MG63 (cell line): ENCODE measurements at regions not wholly inside any gene's neighbourhood (a gene's known extent, or its start where the extent isn't known, plus 50 kb on each side); places are given as distances from the start of the nearest gene placed in this dataset.

Source experiments
- DNase-seq: peaks from one replicate; pipeline ENCODE4 v3.0.0-alpha.2; 2020
- H3K27me3 ChIP-seq: fragments of 250-450 bp; sonication (Bioruptor Pico); 2 replicates; pipeline ENCODE4 v1.5.1; 2020; ENCODE audit warnings: mild to moderate bottlenecking, moderate library complexity
- H3K36me3 ChIP-seq: fragments of 250-450 bp; sonication (Bioruptor Pico); 2 replicates; pipeline ENCODE4 v1.5.1; 2020; ENCODE audit warnings: mild to moderate bottlenecking, moderate library complexity
- H3K4me3 ChIP-seq: fragments of 250-450 bp; sonication (Bioruptor Pico); 2 replicates; pipeline ENCODE4 v1.5.1; 2020; ENCODE audit warnings: mild to moderate bottlenecking, moderate library complexity
- H3K9me3 ChIP-seq: fragments of 250-450 bp; sonication (Bioruptor Pico); 2 replicates; pipeline ENCODE4 v1.5.1; 2020; ENCODE audit warnings: mild to moderate bottlenecking, moderate library complexity

- no peak for DNase-seq
- Histone ChIP-seq H3K36me3 (no peaks in the 10 kb centered on the region), H3K9me3 (no peaks in the 10 kb centered on the region), H3K27me3 (no peaks in the 10 kb centered on the region), H3K4me3 (no peak overlapping the region)
Measured at GRCh38 chr7:136605532-136606329, 262.7 kb upstream of the CHRM2 start.

- Histone ChIP-seq H3K4me3 (no peak overlapping the region), H3K36me3 (no peaks in the 10 kb centered on the region), H3K27me3 (no peaks in the 10 kb centered on the region), H3K9me3 (no peaks in the 10 kb centered on the region)
- no peak for DNase-seq
Measured at GRCh38 chr7:136601772-136602171, 266.7 kb upstream of the CHRM2 start.

GRCh38 chr7:136600475-136600874, 268.0 kb upstream of the CHRM2 start:
- no peaks in the 10 kb centered on the region for H3K36me3 ChIP-seq
- H3K27me3 ChIP-seq = no peaks in the 10 kb centered on the region
- no peak for DNase-seq
- H3K4me3 ChIP-seq = no peak overlapping the region
- H3K9me3 ChIP-seq = no peaks in the 10 kb centered on the region

- Histone ChIP-seq H3K27me3 (no peaks in the 10 kb centered on the region), H3K9me3 (no peaks in the 10 kb centered on the region), H3K4me3 (no peak overlapping the region), H3K36me3 (no peaks in the 10 kb centered on the region)
- no peak for DNase-seq
Measured at GRCh38 chr7:136594739-136595144, 273.7 kb upstream of the CHRM2 start.

GRCh38 chr7:136588216-136588615, 280.2 kb upstream of the CHRM2 start:
- H3K4me3 ChIP-seq = no peak overlapping the region
- no peaks in the 10 kb centered on the region for H3K27me3 ChIP-seq
- H3K36me3 ChIP-seq = no peaks in the 10 kb centered on the region
- DNase-seq = no peak
- H3K9me3 ChIP-seq = no peaks in the 10 kb centered on the region

GRCh38 chr7:136585954-136586670, 282.3 kb upstream of the CHRM2 start:
- Histone ChIP-seq H3K27me3 (no peaks in the 10 kb centered on the region), H3K4me3 (no peak overlapping the region), H3K9me3 (no peaks in the 10 kb centered on the region), H3K36me3 (no peaks in the 10 kb centered on the region)
- no peak for DNase-seq

GRCh38 chr7:136566491-136566890, 302.0 kb upstream of the CHRM2 start:
- Histone ChIP-seq H3K36me3 (no peaks in the 10 kb centered on the region), H3K27me3 (no peaks in the 10 kb centered on the region), H3K9me3 (no peaks in the 10 kb centered on the region), H3K4me3 (no peak overlapping the region)
- no peak for DNase-seq

GRCh38 chr7:136555933-136556332, 312.5 kb upstream of the CHRM2 start:
- no peaks in the 10 kb centered on the region for H3K9me3 ChIP-seq
- no peak overlapping the region for H3K4me3 ChIP-seq
- DNase-seq = no peak
- no peaks in the 10 kb centered on the region for H3K27me3 ChIP-seq
- H3K36me3 ChIP-seq = no peaks in the 10 kb centered on the region

- Histone ChIP-seq H3K36me3 (no peaks in the 10 kb centered on the region), H3K9me3 (no peaks in the 10 kb centered on the region)
- DNase-seq = no peak
Measured at GRCh38 chr7:136551618-136552017, 316.8 kb upstream of the CHRM2 start.

GRCh38 chr7:136549756-136550155, 318.7 kb upstream of the CHRM2 start:
- DNase-seq = no peak
- H3K9me3 ChIP-seq = no peaks in the 10 kb centered on the region
- H3K36me3 ChIP-seq = no peaks in the 10 kb centered on the region
- no peaks in the 10 kb centered on the region for H3K27me3 ChIP-seq
- H3K4me3 ChIP-seq = no peak overlapping the region

More at GRCh38 chr7:136551618-136552017, 316.8 kb upstream of the CHRM2 start:
- Histone ChIP-seq H3K27me3 (no peaks in the 10 kb centered on the region), H3K4me3 (no peak overlapping the region)

- Histone ChIP-seq H3K36me3 (no peaks in the 10 kb centered on the region), H3K4me3 (no peak overlapping the region), H3K9me3 (no peaks in the 10 kb centered on the region), H3K27me3 (no peaks in the 10 kb centered on the region)
- no peak for DNase-seq
Measured at GRCh38 chr7:136533732-136534131, 334.7 kb upstream of the CHRM2 start.

- Histone ChIP-seq H3K9me3 (no peaks in the 10 kb centered on the region), H3K4me3 (no peak overlapping the region)
Measured at GRCh38 chr7:136530831-136531230, 337.6 kb upstream of the CHRM2 start.

GRCh38 chr7:136528329-136528728, 340.1 kb upstream of the CHRM2 start:
- no peak for DNase-seq
- no peak overlapping the region for H3K4me3 ChIP-seq

More at GRCh38 chr7:136530831-136531230, 337.6 kb upstream of the CHRM2 start:
- DNase-seq = no peak
- no peaks in the 10 kb centered on the region for H3K36me3 ChIP-seq
- H3K27me3 ChIP-seq = no peaks in the 10 kb centered on the region

GRCh38 chr7:136527554-136527953, 340.9 kb upstream of the CHRM2 start:
- Histone ChIP-seq H3K36me3 (no peaks in the 10 kb centered on the region), H3K4me3 (no peak overlapping the region)

More at GRCh38 chr7:136528329-136528728, 340.1 kb upstream of the CHRM2 start:
- H3K27me3 ChIP-seq = no peaks in the 10 kb centered on the region
- H3K36me3 ChIP-seq = no peaks in the 10 kb centered on the region
- H3K9me3 ChIP-seq = no peaks in the 10 kb centered on the region

GRCh38 chr7:136526408-136527105, 341.9 kb upstream of the CHRM2 start:
- Histone ChIP-seq H3K4me3 (no peak overlapping the region), H3K9me3 (no peaks in the 10 kb centered on the region), H3K36me3 (no peaks in the 10 kb centered on the region), H3K27me3 (no peaks in the 10 kb centered on the region)
- no peak for DNase-seq

More at GRCh38 chr7:136527554-136527953, 340.9 kb upstream of the CHRM2 start:
- H3K27me3 ChIP-seq = no peaks in the 10 kb centered on the region
- no peaks in the 10 kb centered on the region for H3K9me3 ChIP-seq
- no peak for DNase-seq

GRCh38 chr7:136523571-136523970, 344.9 kb upstream of the CHRM2 start:
- H3K4me3 ChIP-seq = no peak overlapping the region
- no peak for DNase-seq

GRCh38 chr7:136517971-136518370, 350.5 kb upstream of the CHRM2 start:
- no peaks in the 10 kb centered on the region for H3K9me3 ChIP-seq
- H3K36me3 ChIP-seq = no peaks in the 10 kb centered on the region
- H3K4me3 ChIP-seq = no peak overlapping the region
- no peak for DNase-seq
- H3K27me3 ChIP-seq = no peaks in the 10 kb centered on the region

More at GRCh38 chr7:136523571-136523970, 344.9 kb upstream of the CHRM2 start:
- H3K27me3 ChIP-seq = no peaks in the 10 kb centered on the region
- H3K36me3 ChIP-seq = no peaks in the 10 kb centered on the region
- no peaks in the 10 kb centered on the region for H3K9me3 ChIP-seq
